Hepatocyte (in vitro differentiated cells): ENCODE measurements at regions not wholly inside any gene's neighbourhood (a gene's known extent, or its start where the extent isn't known, plus 50 kb on each side); places are given as distances from the start of the nearest gene placed in this dataset.

Source experiments
- DNase-seq: peaks from one replicate; pipeline ENCODE4 v3.0.0-alpha.2; 2016; ENCODE audit warnings: low spot score
- H2AFZ ChIP-seq: fragments of 200-600 bp; sonication (generic); 2 replicates; pipeline ENCODE4 v1.6.0; 2016; ENCODE audit warnings: antibody characterized with exemption, mild to moderate bottlenecking
- H3K27ac ChIP-seq: fragments of 200-600 bp; sonication (generic); 2 replicates; pipeline ENCODE4 v1.5.1; 2016; ENCODE audit warnings: mild to moderate bottlenecking
- H3K27me3 ChIP-seq: fragments of 200-600 bp; sonication (generic); 2 replicates; pipeline ENCODE4 v1.6.1; 2016
- H3K36me3 ChIP-seq: fragments of 200-600 bp; sonication (generic); replicated peaks from 2 replicates; pipeline ENCODE4 v1.5.1; 2016; ENCODE audit warnings: low read depth; ENCODE audit not compliant: insufficient read depth
- H3K4me1 ChIP-seq: fragments of 200-600 bp; sonication (generic); 2 replicates; pipeline ENCODE4 v1.5.1; 2016; ENCODE audit warnings: mild to moderate bottlenecking, moderate library complexity; ENCODE audit not compliant: insufficient read depth
- H3K4me2 ChIP-seq: fragments of 200-600 bp; sonication (generic); 2 replicates; pipeline ENCODE4 v1.6.0; 2016
- H3K4me3 ChIP-seq: fragments of 200-600 bp; sonication (generic); 2 replicates; pipeline ENCODE4 v1.5.1; 2016; ENCODE audit warnings: mild to moderate bottlenecking
- H3K79me2 ChIP-seq: fragments of 200-600 bp; sonication (generic); 2 replicates; pipeline ENCODE4 v1.6.0; 2017; ENCODE audit warnings: mild to moderate bottlenecking
- H3K9me2 ChIP-seq: fragments of 200-600 bp; sonication (generic); replicated peaks from 2 replicates; pipeline ENCODE4 v1.6.0; 2017; ENCODE audit warnings: mild to moderate bottlenecking; ENCODE audit not compliant: insufficient read depth
- H3K9me3 ChIP-seq: fragments of 200-600 bp; sonication (generic); 2 replicates; pipeline ENCODE4 v1.5.1; 2016; ENCODE audit warnings: low read depth, mild to moderate bottlenecking
- H4K20me1 ChIP-seq: fragments of 200-600 bp; sonication (generic); 2 replicates; pipeline ENCODE4 v1.6.0; 2016; ENCODE audit warnings: mild to moderate bottlenecking; ENCODE audit not compliant: insufficient read depth, poor library complexity, severe bottlenecking
- EZH2 ChIP-seq: fragments of 200-600 bp; sonication (generic); IDR thresholded peaks from 2 replicates; pipeline ENCODE4 v1.6.1; 2016; ENCODE audit warnings: antibody characterized with exemption, mild to moderate bottlenecking, borderline replicate concordance
- EZH2phosphoT487 ChIP-seq: fragments of 200-600 bp; sonication (generic); IDR thresholded peaks from one replicate; pipeline ENCODE4 v1.6.1; 2018; ENCODE audit warnings: antibody characterized with exemption, mild to moderate bottlenecking, low read depth, moderate library complexity; ENCODE audit not compliant: unreplicated experiment, severe bottlenecking
- WGBS: methylation state at CpG from one replicate; pipeline ENCODE4 v1.1.6; 2016; ENCODE audit warnings: low lambda C conversion rate; ENCODE audit errors: missing lambda C conversion rate; 5-methylcytosine and 5-hydroxymethylcytosine counted together
- TF ChIP-seq, protein P1 (sequence below): fragments of 200-600 bp; sonication (generic); IDR thresholded peaks from 2 replicates; pipeline ENCODE4 v1.5.1; 2016; ENCODE audit warnings: antibody characterized with exemption, mild to moderate bottlenecking; ENCODE audit not compliant: poor library complexity

DNA sequence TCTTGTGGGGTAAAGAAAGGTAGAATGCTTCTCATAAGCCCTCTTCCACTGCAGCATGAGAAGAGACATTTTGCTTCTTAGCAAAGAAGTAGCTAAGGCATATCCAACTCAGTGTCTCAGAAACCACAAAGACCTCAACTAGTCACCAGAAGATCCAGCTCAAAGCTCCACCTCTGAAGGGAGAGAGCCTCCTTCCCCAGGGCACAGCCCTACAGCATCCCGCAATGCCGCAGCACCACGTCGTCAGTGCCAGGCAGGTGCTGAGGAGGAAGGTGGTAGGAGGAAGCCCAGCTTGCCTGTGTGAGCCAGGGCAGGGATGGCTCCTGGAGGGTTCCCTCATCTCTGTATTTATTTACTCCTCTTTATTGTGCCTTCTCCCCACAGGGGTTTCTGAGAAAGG lies 385.6 kb upstream of the NPVF start:
- H4K20me1 ChIP-seq, result no peaks in the 10 kb centered on the region
- no peak for DNase-seq
- H3K36me3 ChIP-seq, result no peaks in the 10 kb centered on the region
- no peak overlapping the region for H2AFZ ChIP-seq
- no peak overlapping the region for H3K4me2 ChIP-seq
- H3K27me3 ChIP-seq, result no peaks in the 10 kb centered on the region
- 96% methylated on average over 4 of the region's 4 CpGs for WGBS
- no peaks in the 10 kb centered on the region for H3K9me2 ChIP-seq
- peaks cover 7% of the 10 kb centered on the region for H3K9me3 ChIP-seq
- H3K4me1 ChIP-seq, result peaks cover 8% of the 10 kb centered on the region
- H3K79me2 ChIP-seq, result no peaks in the 10 kb centered on the region
- H3K4me3 ChIP-seq, result no peak overlapping the region
- TF ChIP-seq, protein P1, sequence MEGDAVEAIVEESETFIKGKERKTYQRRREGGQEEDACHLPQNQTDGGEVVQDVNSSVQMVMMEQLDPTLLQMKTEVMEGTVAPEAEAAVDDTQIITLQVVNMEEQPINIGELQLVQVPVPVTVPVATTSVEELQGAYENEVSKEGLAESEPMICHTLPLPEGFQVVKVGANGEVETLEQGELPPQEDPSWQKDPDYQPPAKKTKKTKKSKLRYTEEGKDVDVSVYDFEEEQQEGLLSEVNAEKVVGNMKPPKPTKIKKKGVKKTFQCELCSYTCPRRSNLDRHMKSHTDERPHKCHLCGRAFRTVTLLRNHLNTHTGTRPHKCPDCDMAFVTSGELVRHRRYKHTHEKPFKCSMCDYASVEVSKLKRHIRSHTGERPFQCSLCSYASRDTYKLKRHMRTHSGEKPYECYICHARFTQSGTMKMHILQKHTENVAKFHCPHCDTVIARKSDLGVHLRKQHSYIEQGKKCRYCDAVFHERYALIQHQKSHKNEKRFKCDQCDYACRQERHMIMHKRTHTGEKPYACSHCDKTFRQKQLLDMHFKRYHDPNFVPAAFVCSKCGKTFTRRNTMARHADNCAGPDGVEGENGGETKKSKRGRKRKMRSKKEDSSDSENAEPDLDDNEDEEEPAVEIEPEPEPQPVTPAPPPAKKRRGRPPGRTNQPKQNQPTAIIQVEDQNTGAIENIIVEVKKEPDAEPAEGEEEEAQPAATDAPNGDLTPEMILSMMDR, result no peak
- TF ChIP-seq EZH2phosphoT487, result no peak
- TF ChIP-seq EZH2, result no peak
- no peak overlapping the region for H3K27ac ChIP-seq

- DNase-seq, result no peak
- Histone ChIP-seq H3K27me3 (no peaks in the 10 kb centered on the region), H3K36me3 (no peaks in the 10 kb centered on the region), H4K20me1 (no peaks in the 10 kb centered on the region), H3K27ac (peak overlapping the region; percentile 48), H3K79me2 (no peaks in the 10 kb centered on the region), H3K4me3 (no peak overlapping the region), H3K9me3 (peaks cover 7% of the 10 kb centered on the region), H3K9me2 (no peaks in the 10 kb centered on the region), H3K4me2 (no peak overlapping the region), H3K4me1 (peaks cover 10% of the 10 kb centered on the region), H2AFZ (no peak overlapping the region)
- TF ChIP-seq, protein P1, result no peak
- TF ChIP-seq EZH2phosphoT487 (no peak), EZH2 (no peak)
- WGBS, result 85% methylated on average over 3 of the region's 3 CpGs
Measured at GRCh38 chr7:25614415-25614814, 386.1 kb upstream of the NPVF start.

DNA sequence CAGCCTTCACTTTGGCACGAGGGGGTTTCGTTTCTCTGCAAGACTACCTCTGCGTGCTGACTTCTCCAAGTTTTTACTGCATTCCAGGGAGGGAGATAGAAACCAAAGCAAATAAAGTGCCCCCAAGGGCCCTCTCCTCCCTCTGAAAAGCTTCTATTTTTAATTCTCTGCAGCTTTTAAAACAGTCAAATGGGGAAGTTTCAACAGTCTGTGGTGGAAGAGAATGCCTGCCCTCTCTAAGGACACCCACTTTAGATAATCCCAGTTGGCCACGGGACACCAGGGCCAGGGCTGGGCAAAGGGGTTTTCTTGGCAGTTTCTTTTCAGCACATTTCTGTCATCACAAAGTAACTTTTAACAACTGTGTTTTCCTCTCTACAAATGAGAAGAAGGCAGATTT lies 386.7 kb upstream of the NPVF start:
- Histone ChIP-seq H3K27ac (peak overlapping the region; percentile 52), H3K9me3 (peaks cover 7% of the 10 kb centered on the region), H3K4me1 (peaks cover 15% of the 10 kb centered on the region), H3K4me2 (peak overlapping the region; percentile 40), H3K27me3 (no peaks in the 10 kb centered on the region), H3K4me3 (no peak overlapping the region), H3K79me2 (no peaks in the 10 kb centered on the region), H3K36me3 (no peaks in the 10 kb centered on the region), H4K20me1 (no peaks in the 10 kb centered on the region), H2AFZ (no peak overlapping the region), H3K9me2 (no peaks in the 10 kb centered on the region)
- TF ChIP-seq, protein P1, result no peak
- TF ChIP-seq EZH2, result no peak
- TF ChIP-seq EZH2phosphoT487, result no peak
- 38% methylated on average over 4 of the region's 4 CpGs for WGBS
- DNase-seq, result peak; percentile 16

DNA sequence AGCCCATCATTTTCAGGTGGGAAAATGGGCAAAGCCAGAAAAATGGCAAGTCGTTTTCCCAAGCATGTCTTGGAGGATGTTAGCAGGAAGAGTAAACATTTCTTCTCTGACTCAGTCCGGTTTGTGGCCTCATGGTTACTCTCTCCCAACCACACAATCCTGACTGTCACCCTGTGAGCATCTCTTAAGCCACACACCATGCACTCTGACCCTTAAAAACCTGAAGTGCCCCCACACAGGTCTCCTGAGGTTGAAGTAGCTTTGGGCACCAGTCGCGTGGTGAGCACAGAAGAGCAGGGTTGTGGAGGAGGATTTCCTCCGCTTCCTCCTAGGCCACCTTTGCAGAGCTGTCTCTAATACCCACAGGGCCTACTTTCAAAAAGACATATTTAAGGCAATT lies 387.3 kb upstream of the NPVF start:
- TF ChIP-seq, protein P1, result no peak
- TF ChIP-seq EZH2phosphoT487 (no peak), EZH2 (no peak)
- H3K4me2 ChIP-seq, result peak overlapping the region; percentile 40
- H3K27me3 ChIP-seq, result no peaks in the 10 kb centered on the region
- H3K36me3 ChIP-seq, result no peaks in the 10 kb centered on the region
- no peak overlapping the region for H3K4me3 ChIP-seq
- no peaks in the 10 kb centered on the region for H3K9me2 ChIP-seq
- DNase-seq, result no peak
- H4K20me1 ChIP-seq, result no peaks in the 10 kb centered on the region
- H3K27ac ChIP-seq, result peak overlapping the region; percentile 52
- 76% methylated on average over 5 of the region's 5 CpGs for WGBS
- H2AFZ ChIP-seq, result no peak overlapping the region
- peaks cover 7% of the 10 kb centered on the region for H3K9me3 ChIP-seq
- peaks cover 18% of the 10 kb centered on the region for H3K4me1 ChIP-seq
- H3K79me2 ChIP-seq, result no peaks in the 10 kb centered on the region
